ENCODE measurements at regions not wholly inside any gene's neighbourhood (a gene's known extent, or its start where the extent isn't known, plus 50 kb on each side); places are given as distances from the start of the nearest gene placed in this dataset.

- no peak overlapping the region for H3K4me2 ChIP-seq (ENCODE audit: insufficient read depth in 1 of 2, low read depth in 2 of 2, low read length in 2 of 2)
- no peaks in the 10 kb centered on the region for H3K23me2 ChIP-seq (ENCODE audit: low read depth, low read length)
- no peak overlapping the region for H3K4me3 ChIP-seq (ENCODE audit: extremely low read depth in 1 of 4, insufficient read depth in 2 of 4, low read depth in 3 of 4, low read length in 4 of 4)
- no peak overlapping the region for H3K4ac ChIP-seq (replicated peaks; ENCODE audit: insufficient read length, low read depth, low read length)
- H3K9ac ChIP-seq (replicated peaks in 1 of 4; ENCODE audit: extremely low read depth in 1 of 4, low read depth in 3 of 4, low read length in 3 of 4): no peak overlapping the region
- H3K79me1 ChIP-seq (ENCODE audit: low read depth, low read length): no peaks in the 10 kb centered on the region
- H2BK20ac ChIP-seq (ENCODE audit: low read length): no peak overlapping the region
- no peaks in the 10 kb centered on the region for H3K27me3 ChIP-seq (replicated peaks in 1 of 4; ENCODE audit: control insufficient read depth in 3 of 4, extremely low read depth in 1 of 4, insufficient read depth in 3 of 4, low read length in 3 of 4)
- no peak for DNase-seq (ENCODE audit: low read depth in 1 of 2, low spot score in 2 of 2)
- ChIA-PET CTCF (ENCODE audit: partially characterized antibody) (no interaction called here), POLR2A (ENCODE audit: partially characterized antibody) (no interaction called here)
- no peak overlapping the region for H3K14ac ChIP-seq (ENCODE audit: insufficient read length)
- no peak overlapping the region for H4K91ac ChIP-seq (replicated peaks; ENCODE audit: insufficient read length, low read length)
- peaks cover 0 to 2% (median under 1%) of the 10 kb centered on the region in 4 experiments; a peak in 2 of 7 replicates for H3K4me1 ChIP-seq (replicated peaks in 1 of 4; ENCODE audit: control insufficient read depth in 3 of 4, insufficient read depth in 4 of 4, low read length in 3 of 4)
- H2BK15ac ChIP-seq (ENCODE audit: low read length): no peak overlapping the region
- no peak overlapping the region for H4K8ac ChIP-seq (ENCODE audit: extremely low read depth, insufficient read depth, low read length)
- H2BK5ac ChIP-seq (ENCODE audit: low read depth, low read length): no peak overlapping the region
- H2AFZ ChIP-seq (ENCODE audit: low read length): no peak overlapping the region
- no peak overlapping the region for H4K5ac ChIP-seq (ENCODE audit: insufficient read length, low read depth, low read length)
- H3K36me3 ChIP-seq (ENCODE audit: control insufficient read depth in 2 of 4, insufficient read depth in 4 of 4, low read length in 3 of 4): no peaks in the 10 kb centered on the region
- no peak overlapping the region for H3K18ac ChIP-seq (ENCODE audit: extremely low read depth, low read length)
- H2BK120ac ChIP-seq (replicated peaks; ENCODE audit: low read depth, low read length): no peak overlapping the region
- H3K23ac ChIP-seq (ENCODE audit: insufficient read length): no peak overlapping the region
- no peak for FAIRE-seq
- no peak overlapping the region for H2AK5ac ChIP-seq (ENCODE audit: low read depth, low read length)
- no peak overlapping the region for H3K27ac ChIP-seq (ENCODE audit: low read depth, low read length)
- H3K79me2 ChIP-seq (ENCODE audit: control insufficient read depth in 1 of 2, insufficient read depth in 2 of 2, low read length in 2 of 2): no peaks in the 10 kb centered on the region
- H4K20me1 ChIP-seq (replicated peaks in 1 of 2; ENCODE audit: control insufficient read depth in 1 of 2, insufficient read depth in 2 of 2, low read length in 2 of 2): no peaks in the 10 kb centered on the region
- H3K9me3 ChIP-seq (ENCODE audit: insufficient read depth in 2 of 2, low read depth in 1 of 2, low read length in 1 of 2): no peaks in the 10 kb centered on the region
- H2BK12ac ChIP-seq (ENCODE audit: low read depth, low read length): no peak overlapping the region
- WGBS, 2 experiments (ENCODE audit: extremely low coverage in 1 of 2, insufficient coverage in 1 of 2, insufficient read length in 1 of 2, insufficient replicate concordance in 2 of 2, low coverage in 1 of 2, low lambda C conversion rate in 2 of 2, missing lambda C conversion rate in 1 of 2): 92% methylated on average over 3 of the region's 3 CpGs; no CpG with 5 or more reads in 1 of the 2 experiments
- H3K56ac ChIP-seq (replicated peaks; ENCODE audit: insufficient read length, low read depth, low read length): no peak overlapping the region
- TF ChIP-seq RBBP5 (IDR thresholded peaks at IDR 0.05; ENCODE audit: borderline replicate concordance, low read depth, low read length) (no peak), FOSL1 (IDR thresholded peaks at IDR 0.05; ENCODE audit: insufficient read depth, low read depth, low read length) (no peak), CREB1 (IDR thresholded peaks at IDR 0.05) (no peak), GTF2F1 (IDR thresholded peaks at IDR 0.05; ENCODE audit: borderline replicate concordance, low read depth, low read length) (no peak), NRF1 (IDR thresholded peaks at IDR 0.05; ENCODE audit: low read depth, low read length) (no peak)
Measured at GRCh38 chr12:118822512-118822911, 158.8 kb upstream of the SRRM4 start.
